MM.1S (cell line): ENCODE measurements at regions not wholly inside any gene's neighbourhood (a gene's known extent, or its start where the extent isn't known, plus 50 kb on each side); places are given as distances from the start of the nearest gene placed in this dataset.

Experiments
- DNase-seq: peaks from one replicate; pipeline ENCODE4 v3.0.0-alpha.2; 2015
- H2AFZ ChIP-seq: fragments of 300-600 bp; sonication (generic); 2 replicates; pipeline ENCODE4 v1.6.0; 2016; ENCODE audit warnings: antibody characterized with exemption, low read length
- H3F3A ChIP-seq: fragments of 300-600 bp; sonication (generic); 2 replicates; pipeline ENCODE4 v1.6.1; 2016; ENCODE audit warnings: mild to moderate bottlenecking, antibody characterized with exemption, low read length, moderate library complexity, mixed read lengths; ENCODE audit not compliant: insufficient read depth
- H3K27ac ChIP-seq: fragments of 300-600 bp; sonication (generic); 2 replicates; pipeline ENCODE4 v1.5.1; 2016; ENCODE audit warnings: mild to moderate bottlenecking, low read length
- H3K27me3 ChIP-seq: fragments of 300-600 bp; sonication (generic); replicated peaks from 2 replicates; pipeline ENCODE4 v1.6.0; 2016; ENCODE audit warnings: low read length; ENCODE audit not compliant: insufficient read depth
- H3K36me3 ChIP-seq: fragments of 300-600 bp; sonication (generic); replicated peaks from 2 replicates; pipeline ENCODE4 v1.6.1; 2016; ENCODE audit warnings: mild to moderate bottlenecking, low read length, mixed read lengths; ENCODE audit not compliant: insufficient read depth
- H3K4me1 ChIP-seq: fragments of 300-600 bp; sonication (generic); 2 replicates; pipeline ENCODE4 v1.6.1; 2016; ENCODE audit warnings: low read length, mixed read lengths
- H3K4me2 ChIP-seq: fragments of 300-600 bp; sonication (generic); 2 replicates; pipeline ENCODE4 v1.6.0; 2016; ENCODE audit warnings: low read depth, low read length
- H3K4me3 ChIP-seq: fragments of 300-600 bp; sonication (generic); 2 replicates; pipeline ENCODE4 v1.5.1; 2016; ENCODE audit warnings: low read length, mixed read lengths
- H3K79me2 ChIP-seq: fragments of 300-600 bp; sonication (generic); 2 replicates; pipeline ENCODE4 v1.6.1; 2016; ENCODE audit warnings: mixed run types, low read length, mixed read lengths
- H3K9ac ChIP-seq: fragments of 300-600 bp; sonication (generic); 2 replicates; pipeline ENCODE4 v1.6.1; 2016; ENCODE audit warnings: low read length, mixed read lengths
- H3K9me2 ChIP-seq: fragments of 300-600 bp; sonication (generic); replicated peaks from 2 replicates; pipeline ENCODE4 v1.6.1; 2016; ENCODE audit warnings: mild to moderate bottlenecking, low read length, mixed read lengths; ENCODE audit not compliant: insufficient read depth
- H3K9me3 ChIP-seq: fragments of 300-600 bp; sonication (generic); replicated peaks from 2 replicates; pipeline ENCODE4 v1.6.1; 2016; ENCODE audit warnings: mild to moderate bottlenecking, low read length, mixed read lengths; ENCODE audit not compliant: insufficient read depth
- H4K20me1 ChIP-seq: fragments of 300-600 bp; sonication (generic); 2 replicates; pipeline ENCODE4 v1.6.1; 2016; ENCODE audit warnings: mild to moderate bottlenecking, low read length, moderate library complexity, mixed read lengths; ENCODE audit not compliant: insufficient read depth
- CTCF ChIP-seq: fragments of 300-600 bp; sonication (generic); IDR thresholded peaks from 2 replicates; pipeline ENCODE4 v1.5.1; 2016; ENCODE audit warnings: antibody characterized with exemption, low read length, mixed read lengths
- EZH2 ChIP-seq: fragments of 300-600 bp; sonication (generic); optimal IDR thresholded peaks from 2 replicates; pipeline ENCODE3; 2017; ENCODE audit warnings: low read depth, mild to moderate bottlenecking, antibody characterized with exemption, low read length, mixed read lengths
- EZH2phosphoT487 ChIP-seq: fragments of 300-600 bp; sonication (generic); IDR thresholded peaks from 2 replicates; pipeline ENCODE4 v1.6.1; 2018; ENCODE audit warnings: antibody characterized with exemption, low read length

GRCh38 chr5:130324953-130325671 lies 420.8 kb downstream of the CHSY3 start:
- TF ChIP-seq EZH2 (no peak), CTCF (no peak), EZH2phosphoT487 (no peak)
- no peak overlapping the region for H2AFZ ChIP-seq
- peaks cover 23% of the 10 kb centered on the region for H3K4me1 ChIP-seq
- peak overlapping the region; percentile 47; the same call in 1 of the 2 replicates for H3K9ac ChIP-seq
- DNase-seq: peak; percentile 67
- H3K9me2 ChIP-seq: no peaks in the 10 kb centered on the region
- H3K36me3 ChIP-seq: no peaks in the 10 kb centered on the region
- H3K27me3 ChIP-seq: no peaks in the 10 kb centered on the region
- no peaks in the 10 kb centered on the region for H3K9me3 ChIP-seq
- H3K27ac ChIP-seq: peak overlapping the region; percentile 95
- peaks cover 26% of the 10 kb centered on the region for H3F3A ChIP-seq
- H3K4me3 ChIP-seq: no peak overlapping the region
- no peaks in the 10 kb centered on the region for H3K79me2 ChIP-seq
- H4K20me1 ChIP-seq: no peaks in the 10 kb centered on the region
- H3K4me2 ChIP-seq: peak overlapping the region; percentile 61

GRCh38 chr5:130323804-130324454 lies 419.7 kb downstream of the CHSY3 start:
- peak overlapping the region; percentile 47 for H3K9ac ChIP-seq
- H3K4me2 ChIP-seq: peak overlapping the region; percentile 61
- H4K20me1 ChIP-seq: no peaks in the 10 kb centered on the region
- no peaks in the 10 kb centered on the region for H3K9me2 ChIP-seq
- no peak overlapping the region for H3K4me3 ChIP-seq
- H3F3A ChIP-seq: peaks cover 26% of the 10 kb centered on the region
- peak overlapping the region; percentile 34; the same call in 1 of the 2 replicates for H2AFZ ChIP-seq
- H3K27ac ChIP-seq: peak overlapping the region; percentile 95
- no peak for TF ChIP-seq CTCF
- no peak for TF ChIP-seq EZH2
- TF ChIP-seq EZH2phosphoT487: no peak
- DNase-seq: peak; percentile 78
- peaks cover 23% of the 10 kb centered on the region for H3K4me1 ChIP-seq
- H3K79me2 ChIP-seq: no peaks in the 10 kb centered on the region
- H3K36me3 ChIP-seq: no peaks in the 10 kb centered on the region
- H3K27me3 ChIP-seq: no peaks in the 10 kb centered on the region
- no peaks in the 10 kb centered on the region for H3K9me3 ChIP-seq

- H3K27ac ChIP-seq: no peak overlapping the region
- DNase-seq: no peak
- H2AFZ ChIP-seq: no peak overlapping the region
- H3K9ac ChIP-seq: no peak overlapping the region
- no peak for TF ChIP-seq EZH2phosphoT487
- TF ChIP-seq EZH2: no peak
- TF ChIP-seq CTCF: no peak
- no peaks in the 10 kb centered on the region for H3K79me2 ChIP-seq
- peaks cover 26% of the 10 kb centered on the region for H3F3A ChIP-seq
- H3K4me2 ChIP-seq: no peak overlapping the region
- H3K9me3 ChIP-seq: no peaks in the 10 kb centered on the region
- no peaks in the 10 kb centered on the region for H4K20me1 ChIP-seq
- H3K27me3 ChIP-seq: no peaks in the 10 kb centered on the region
- no peaks in the 10 kb centered on the region for H3K9me2 ChIP-seq
- no peak overlapping the region for H3K4me3 ChIP-seq
- H3K4me1 ChIP-seq: peaks cover 23% of the 10 kb centered on the region
- no peaks in the 10 kb centered on the region for H3K36me3 ChIP-seq
Measured at GRCh38 chr5:130321931-130322330, 417.7 kb downstream of the CHSY3 start.
